ENCODE measurements at regions not wholly inside any gene's neighbourhood (a gene's known extent, or its start where the extent isn't known, plus 50 kb on each side); places are given as distances from the start of the nearest gene placed in this dataset.

- TF ChIP-seq CTCF (conservative IDR thresholded peaks at IDR 0.05 in 1 of 2, IDR thresholded peaks at IDR 0.05 in 1 of 2; ENCODE audit: extremely low read depth in 1 of 2, insufficient read depth in 1 of 2, low read depth in 1 of 2, low read length in 2 of 2) (no peak), EZH2 (IDR thresholded peaks at IDR 0.05; ENCODE audit: borderline replicate concordance, low read length) (no peak)
Measured at GRCh38 chrX:95956745-95957144, 727.9 kb upstream of the DIAPH2 start.
